Activated CD4-positive, alpha-beta T cell treated with anti-CD3 and anti-CD28 coated beads for 36 hours (primary cell): ENCODE measurements at regions not wholly inside any gene's neighbourhood (a gene's known extent, or its start where the extent isn't known, plus 50 kb on each side); places are given as distances from the start of the nearest gene placed in this dataset. TPM values are rescaled to one million over a fixed set of nuclear protein-coding genes. Genes with fewer than 3 reads are reported as not detected.
"Not testable (repeated sequence)": the region's sequence is repeated elsewhere in the genome, so short reads cannot be mapped to it uniquely, and the experiment has no call there.

Source experiments
- ATAC-seq: fragments of 200-7000 bp; cut with Tn5 transposase; one replicate; pipeline ENCODE4 v1.10.0; 2021; ENCODE audit warnings: mild to moderate bottlenecking, moderate library complexity
- CTCF ChIA-PET: fragments of 350-600 bp; sonication (Branson Sonifier 250); formaldehyde crosslinking; loops from one replicate; lab custom pipeline; 2021; ENCODE audit warnings: antibody characterized with exemption; lab: Charles Lee
- POLR2A ChIA-PET: fragments of 350-600 bp; sonication (Branson Sonifier 250); formaldehyde crosslinking; loops from one replicate; lab custom pipeline; 2021; ENCODE audit warnings: antibody characterized with exemption, inconsistent platforms; lab: Charles Lee
- DNase-seq: peaks from one replicate; pipeline ENCODE4 v3.0.0-alpha.2; 2020
- H3K27ac Mint-ChIP-seq: one replicate; pipeline ENCODE4 v1.8.0; 2021; ENCODE audit warnings: mixed read lengths
- H3K27me3 Mint-ChIP-seq: one replicate; pipeline ENCODE4 v1.8.0; 2021; ENCODE audit warnings: mixed read lengths
- H3K36me3 Mint-ChIP-seq: one replicate; pipeline ENCODE4 v1.8.0; 2021; ENCODE audit warnings: low read depth, mixed read lengths
- H3K4me1 Mint-ChIP-seq: one replicate; pipeline ENCODE4 v1.8.0; 2021; ENCODE audit warnings: mixed read lengths
- H3K4me3 Mint-ChIP-seq: one replicate; pipeline ENCODE4 v1.8.0; 2021; ENCODE audit warnings: mild to moderate bottlenecking, moderate library complexity, mixed read lengths
- H3K9me3 Mint-ChIP-seq: one replicate; pipeline ENCODE4 v1.8.0; 2021; ENCODE audit warnings: low read depth, mixed read lengths
- intact Hi-C, 2 experiments: fragments of 100-400 bp; cut with DNase I in 1 of 2; cut with micrococcal nuclease in 1 of 2; formaldehyde crosslinking; loops; one replicate each; pipeline versions ENCODE4 v1.14.2 to v1.15.1; 2022 to 2024; cut with DNase I, micrococcal nuclease
- microRNA-seq: library from miRNA; unstranded; fragments of <30 nt; microRNA quantifications from one replicate; pipeline ENCODE4 v1.2.0, GENCODE V29; 2021; ENCODE audit warnings: borderline replicate concordance

DNA sequence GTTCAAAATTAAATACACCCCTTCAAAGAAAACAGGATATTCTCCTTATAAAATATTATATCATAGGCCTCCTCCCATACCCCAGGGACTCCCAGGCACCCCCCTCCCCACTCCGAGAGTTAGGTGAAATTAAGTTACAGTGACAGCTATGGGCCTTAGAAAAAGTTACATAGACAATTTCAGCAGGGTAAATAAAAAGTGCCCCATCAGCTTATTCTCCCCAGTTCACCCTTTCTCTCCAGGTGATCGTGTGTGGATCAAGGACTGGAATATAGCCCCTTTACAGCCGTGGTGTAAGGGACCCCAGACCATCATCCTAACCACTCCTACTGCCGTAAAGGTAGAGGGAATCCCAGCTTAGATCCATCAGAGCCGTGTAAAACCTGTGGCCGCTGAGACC, 147.6 kb upstream of the FGF16 start:
- Mint-ChIP-seq H3K4me3 (no peak overlapping the region), H3K4me1 (no peaks in the 10 kb centered on the region), H3K27me3 (no peaks in the 10 kb centered on the region), H3K36me3 (no peaks in the 10 kb centered on the region), H3K27ac (no peak overlapping the region), H3K9me3 (peaks cover 2% of the 10 kb centered on the region)
- intact Hi-C loops: no loop called here
- POLR2A ChIA-PET: no interaction called here
- CTCF ChIA-PET: no interaction called here
- DNase-seq: no peak
- ATAC-seq: no peak

DNA sequence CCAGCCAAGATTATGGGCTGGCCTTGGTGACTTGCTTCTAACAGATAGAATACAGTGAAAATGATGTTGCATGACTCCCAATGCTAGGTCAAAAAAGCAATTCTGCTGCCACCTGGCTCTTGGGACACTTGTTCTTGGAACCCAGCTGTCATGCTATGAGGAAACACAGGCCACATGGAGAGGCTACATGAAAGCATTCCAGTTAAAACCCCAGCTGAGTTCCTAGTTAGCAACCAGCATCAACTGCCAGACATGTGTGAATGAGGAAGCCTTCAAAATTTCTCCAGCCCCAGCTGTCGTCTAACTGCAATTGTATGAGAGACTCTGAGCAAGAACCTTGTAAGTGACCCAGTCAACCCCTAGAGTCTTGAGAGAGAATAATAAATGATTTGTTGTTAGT, 105.2 kb upstream of the FGF16 start:
- ChIA-PET POLR2A (no interaction called here), CTCF (no interaction called here)
- Mint-ChIP-seq H3K4me3 (no peak overlapping the region), H3K36me3 (no peaks in the 10 kb centered on the region), H3K9me3 (no peaks in the 10 kb centered on the region), H3K27me3 (no peaks in the 10 kb centered on the region), H3K4me1 (no peaks in the 10 kb centered on the region), H3K27ac (no peak overlapping the region)
- intact Hi-C loops: no loop called here
- ATAC-seq (no peak), DNase-seq (no peak)

DNA sequence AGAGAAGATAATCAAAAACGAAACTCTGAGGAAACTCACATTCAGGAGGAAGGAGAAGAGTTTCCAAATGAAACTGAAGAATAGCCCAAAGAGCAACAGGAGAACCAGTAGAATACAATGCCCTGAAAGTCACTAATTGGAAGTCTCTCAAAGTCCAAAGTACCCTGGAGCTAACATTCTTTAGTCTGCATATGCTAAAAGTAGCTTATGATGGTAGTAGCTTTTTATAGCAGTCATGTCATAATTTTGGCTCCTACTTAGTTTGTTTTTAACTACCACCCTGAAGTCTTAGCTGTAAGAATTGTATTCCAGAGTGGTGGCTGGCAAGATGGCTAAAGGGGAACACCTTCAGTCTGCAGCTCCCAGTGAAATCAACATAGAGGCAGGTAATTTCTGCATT, 100.3 kb upstream of the FGF16 start:
- Mint-ChIP-seq H3K36me3 (no peaks in the 10 kb centered on the region), H3K4me1 (no peaks in the 10 kb centered on the region), H3K27ac (no peak overlapping the region), H3K4me3 (no peak overlapping the region), H3K27me3 (no peaks in the 10 kb centered on the region), H3K9me3 (peaks cover 10% of the 10 kb centered on the region)
- intact Hi-C loops: no loop called here
- DNase-seq (no peak), ATAC-seq (no peak)
- CTCF ChIA-PET: no interaction called here
- POLR2A ChIA-PET: no interaction called here

DNA sequence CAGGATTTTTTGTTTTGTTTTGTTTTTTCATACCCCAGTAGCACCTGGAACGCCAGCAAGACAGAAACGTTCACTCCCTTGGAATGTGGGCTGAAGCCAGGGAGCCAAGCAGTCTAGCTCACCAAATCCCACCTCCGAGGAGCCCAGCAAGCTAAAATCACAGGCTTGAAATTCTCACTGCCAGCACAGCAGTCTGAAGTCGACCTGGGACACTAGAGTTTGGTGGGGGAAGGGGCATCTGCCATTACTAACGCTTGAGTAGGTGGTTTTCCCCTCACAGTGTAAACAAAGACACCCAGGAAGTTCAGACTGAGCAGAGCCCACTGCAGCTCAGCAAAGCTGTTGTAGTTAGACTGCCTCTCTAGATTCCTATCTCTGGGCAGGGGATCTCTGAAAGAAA, 99.6 kb upstream of the FGF16 start:
- H3K9me3 Mint-ChIP-seq: peaks cover 10% of the 10 kb centered on the region
- CTCF ChIA-PET: no interaction called here
- H3K36me3 Mint-ChIP-seq: no peaks in the 10 kb centered on the region
- ATAC-seq (no peak), DNase-seq (no peak)
- no peak overlapping the region for H3K27ac Mint-ChIP-seq
- no peaks in the 10 kb centered on the region for H3K4me1 Mint-ChIP-seq
- H3K4me3 Mint-ChIP-seq: no peak overlapping the region
- POLR2A ChIA-PET: no interaction called here
- no peaks in the 10 kb centered on the region for H3K27me3 Mint-ChIP-seq
- intact Hi-C loops: no loop called here

DNA sequence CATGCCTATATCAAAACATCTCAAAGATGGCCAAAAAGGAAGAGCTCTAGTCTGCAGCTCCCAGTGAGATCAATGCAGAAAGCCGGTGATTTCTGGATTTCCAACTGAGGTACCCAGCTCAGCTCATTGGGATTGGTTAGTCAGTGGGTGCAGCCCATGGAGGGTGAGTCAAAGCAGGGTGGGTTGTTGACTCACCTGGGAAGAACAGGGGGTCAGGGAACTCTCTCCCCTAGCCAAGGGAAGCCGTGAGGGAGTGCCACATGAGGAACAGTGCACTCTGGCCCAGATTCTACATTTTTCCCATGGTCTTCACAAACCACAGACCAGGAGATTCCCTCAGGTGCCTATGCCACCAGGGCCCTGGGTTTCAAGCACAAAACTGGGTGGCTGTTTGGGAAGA, 57.3 kb upstream of the FGF16 start:
- DNase-seq: no peak
- intact Hi-C loops: no loop called here
- Mint-ChIP-seq H3K4me1 (no peaks in the 10 kb centered on the region), H3K36me3 (no peaks in the 10 kb centered on the region), H3K4me3 (no peak overlapping the region), H3K27me3 (no peaks in the 10 kb centered on the region), H3K9me3 (peaks cover 6% of the 10 kb centered on the region), H3K27ac (no peak overlapping the region)
- ChIA-PET CTCF (no interaction called here), POLR2A (no interaction called here)
- ATAC-seq: no peak

DNA sequence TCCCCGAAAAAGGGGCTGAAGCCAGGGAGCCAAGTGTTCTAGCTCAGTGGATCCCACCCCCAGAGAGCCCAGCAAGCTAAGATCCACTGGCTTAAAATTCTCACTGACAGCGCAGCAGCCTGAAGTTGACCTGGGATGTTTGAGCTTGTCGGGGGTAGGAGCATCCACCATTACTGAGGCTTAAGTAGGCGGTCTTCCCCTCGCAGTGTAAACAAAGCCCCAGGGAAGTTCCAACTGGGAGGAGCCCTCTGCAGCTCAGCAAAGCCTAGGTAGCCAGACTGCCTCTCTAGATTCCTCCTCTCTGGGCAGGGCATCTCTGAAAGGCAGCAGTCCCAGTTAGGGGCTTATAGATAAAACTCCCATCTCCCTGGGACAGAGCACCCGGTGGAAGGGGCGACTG, 56.8 kb upstream of the FGF16 start:
- DNase-seq, ATAC-seq, H3K27me3 Mint-ChIP-seq, CTCF ChIA-PET, intact Hi-C loops, H3K36me3 Mint-ChIP-seq, POLR2A ChIA-PET, H3K9me3 Mint-ChIP-seq, H3K4me3 Mint-ChIP-seq, H3K4me1 Mint-ChIP-seq, H3K27ac Mint-ChIP-seq: not testable (repeated sequence)

DNA sequence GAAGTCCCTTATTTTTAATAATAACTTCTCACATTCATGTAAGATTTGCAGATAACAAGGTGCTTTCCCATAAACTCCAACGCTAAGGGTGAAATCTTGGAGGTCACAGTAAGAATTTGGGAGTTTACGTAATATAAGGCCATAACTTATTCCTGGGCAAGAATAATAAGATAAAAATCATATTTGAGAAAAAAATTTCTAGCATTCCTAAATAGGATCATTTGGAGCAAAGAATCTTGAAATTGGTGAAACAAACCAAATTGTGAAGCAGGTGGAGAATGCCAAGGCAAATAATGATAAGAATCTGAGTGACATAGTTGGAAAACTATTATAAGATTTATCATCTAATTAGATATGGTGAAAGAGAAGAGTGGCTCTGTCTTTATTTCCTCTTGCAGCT, 50.4 kb upstream of the FGF16 start:
- H3K4me1 Mint-ChIP-seq: no peaks in the 10 kb centered on the region
- H3K4me3 Mint-ChIP-seq: no peak overlapping the region
- ChIA-PET CTCF (no interaction called here), POLR2A (no interaction called here)
- no peaks in the 10 kb centered on the region for H3K27me3 Mint-ChIP-seq
- no peak for DNase-seq
- ATAC-seq: no peak
- no peak overlapping the region for H3K27ac Mint-ChIP-seq
- intact Hi-C loops: no loop called here
- peaks cover 1% of the 10 kb centered on the region for H3K9me3 Mint-ChIP-seq
- H3K36me3 Mint-ChIP-seq: no peaks in the 10 kb centered on the region

Small RNA genes lying in the stretch of these regions (microRNA-seq; reads per million reads assigned to microRNA genes)
- gene MIR325 (not detected), gene MIR384 (not detected)
